WTC11 (cell line): ENCODE measurements at regions not wholly inside any gene's neighbourhood (a gene's known extent, or its start where the extent isn't known, plus 50 kb on each side); places are given as distances from the start of the nearest gene placed in this dataset.

ENCODE experiments used
- AFF4 ChIP-seq: sonication (generic); formaldehyde crosslinking; IDR thresholded peaks from 2 replicates; pipeline ENCODE4 v1.8.1; 2023; ENCODE audit warnings: mild to moderate bottlenecking, missing genetic modification reagents, borderline replicate concordance
- CTCF ChIP-seq: fragments of 200-600 bp; IDR thresholded peaks from 2 replicates; pipeline ENCODE4 v1.8.0; 2022; ENCODE audit warnings: antibody characterized with exemption
- FOXK1 ChIP-seq: sonication (generic); formaldehyde crosslinking; IDR thresholded peaks from 2 replicates; pipeline ENCODE4 v1.8.0; 2022; ENCODE audit warnings: mild to moderate bottlenecking, moderate library complexity, missing genetic modification reagents
- HMGXB4 ChIP-seq: sonication (generic); formaldehyde crosslinking; IDR thresholded peaks from 2 replicates; pipeline ENCODE4 v1.8.1; 2023; ENCODE audit warnings: mild to moderate bottlenecking, moderate library complexity, missing genetic modification reagents
- IRF2 ChIP-seq: sonication (generic); formaldehyde crosslinking; IDR thresholded peaks from 2 replicates; pipeline ENCODE4 v1.8.0; 2022; ENCODE audit warnings: low read depth, missing genetic modification reagents, borderline replicate concordance
- MAX ChIP-seq: sonication (generic); formaldehyde crosslinking; IDR thresholded peaks from 2 replicates; pipeline ENCODE4 v1.8.0; 2022; ENCODE audit warnings: mild to moderate bottlenecking, missing genetic modification reagents
- NFATC4 ChIP-seq: fragments of 250-450 bp; sonication (Bioruptor Pico); IDR thresholded peaks from 2 replicates; pipeline ENCODE4 v1.9.0; 2021; ENCODE audit warnings: mild to moderate bottlenecking
- NR1H2 ChIP-seq: sonication (generic); formaldehyde crosslinking; IDR thresholded peaks from 2 replicates; pipeline ENCODE4 v1.9.0; 2021; ENCODE audit warnings: mild to moderate bottlenecking, moderate library complexity, missing genetic modification reagents
- SMAD4 ChIP-seq: sonication (generic); formaldehyde crosslinking; IDR thresholded peaks from 2 replicates; pipeline ENCODE4 v1.8.0; 2022; ENCODE audit warnings: mild to moderate bottlenecking, missing genetic modification reagents
- STAT6 ChIP-seq: sonication (generic); formaldehyde crosslinking; conservative IDR thresholded peaks from 2 replicates; pipeline ENCODE4 v1.8.1; 2023; ENCODE audit warnings: mild to moderate bottlenecking, low read depth, missing genetic modification reagents, moderate library complexity
- TCF7 ChIP-seq: sonication (generic); formaldehyde crosslinking; IDR thresholded peaks from 2 replicates; pipeline ENCODE4 v1.8.0; 2022; ENCODE audit warnings: mild to moderate bottlenecking, low read depth, missing genetic modification reagents, moderate library complexity
- USF1 ChIP-seq: sonication (generic); formaldehyde crosslinking; IDR thresholded peaks from 2 replicates; pipeline ENCODE4 v1.8.0; 2022; ENCODE audit warnings: mild to moderate bottlenecking, missing genetic modification reagents
- ZNF219 ChIP-seq: sonication (generic); formaldehyde crosslinking; IDR thresholded peaks from 2 replicates; pipeline ENCODE4 v1.8.0; 2023; ENCODE audit warnings: missing genetic modification reagents, mild to moderate bottlenecking, borderline replicate concordance
- ZNF532 ChIP-seq: fragments of 250-450 bp; sonication (Bioruptor Pico); IDR thresholded peaks from 2 replicates; pipeline ENCODE4 v1.9.0; 2021; ENCODE audit warnings: mild to moderate bottlenecking, borderline replicate concordance

GRCh38 chr1:30143517-30143916 lies 579.9 kb downstream of the MATN1 start:
- TF ChIP-seq TCF7 (CRISPR knock-in tag) = no peak
- no peak for TF ChIP-seq CTCF
- TF ChIP-seq NR1H2 (CRISPR knock-in tag) = no peak
- no peak for TF ChIP-seq FOXK1 (CRISPR knock-in tag)
- no peak for TF ChIP-seq HMGXB4 (CRISPR knock-in tag)
- no peak for TF ChIP-seq SMAD4
- no peak for TF ChIP-seq MAX (CRISPR knock-in tag)
- no peak for TF ChIP-seq ZNF219 (CRISPR knock-in tag)
- TF ChIP-seq IRF2 (CRISPR knock-in tag) = no peak
- TF ChIP-seq AFF4 (CRISPR knock-in tag) = no peak
- TF ChIP-seq USF1 = no peak
- no peak for TF ChIP-seq NFATC4
- TF ChIP-seq ZNF532 (CRISPR knock-in tag) = no peak
- TF ChIP-seq STAT6 (CRISPR knock-in tag) = no peak
